SK-N-MC (cell line): ENCODE measurements at regions not wholly inside any gene's neighbourhood (a gene's known extent, or its start where the extent isn't known, plus 50 kb on each side); places are given as distances from the start of the nearest gene placed in this dataset.

ENCODE experiments used
- EZH2 ChIP-seq: fragments of 200-600 bp; sonication (generic); IDR thresholded peaks from one replicate; pipeline ENCODE4 v1.6.1; 2017; ENCODE audit warnings: antibody characterized with exemption
- FOXP2 ChIP-seq: optimal IDR thresholded peaks from 2 replicates; pipeline ENCODE3; 2011; ENCODE audit warnings: mild to moderate bottlenecking, moderate library complexity; ENCODE audit not compliant: insufficient read depth; ENCODE audit errors: extremely low read length, control extremely low read depth
- POLR2AphosphoS5 ChIP-seq: IDR thresholded peaks from 2 replicates; pipeline ENCODE4 v1.6.1; 2012; ENCODE audit warnings: mild to moderate bottlenecking, low read depth, low read length, borderline replicate concordance

DNA sequence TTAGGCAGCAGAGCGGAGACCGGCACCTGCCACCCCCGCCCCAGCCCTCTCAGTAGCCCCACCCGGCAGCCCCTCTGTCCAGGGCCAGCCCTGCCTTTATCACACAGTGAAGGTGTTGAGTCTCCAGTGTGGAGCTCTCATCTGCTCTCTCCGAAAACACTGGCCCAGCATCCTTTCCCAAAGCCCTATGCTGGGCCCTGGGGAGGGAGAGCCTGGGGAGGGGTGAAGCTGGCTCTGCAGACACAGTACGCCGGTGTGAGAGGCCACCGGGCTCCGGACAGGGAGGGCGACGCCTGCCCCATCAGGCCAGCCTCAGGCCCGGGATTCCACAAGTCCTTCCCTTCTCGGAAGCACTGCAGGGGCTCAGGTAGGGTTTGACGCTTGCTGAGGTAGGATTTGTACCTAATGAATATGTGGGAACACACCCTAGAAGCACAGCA is 186.9 kb downstream of the ERMARD start:
- no peak for TF ChIP-seq FOXP2
- no peak for TF ChIP-seq POLR2AphosphoS5
- no peak for TF ChIP-seq EZH2
